Thyroid gland (tissue), 4 donors: ENCODE measurements at regions not wholly inside any gene's neighbourhood (a gene's known extent, or its start where the extent isn't known, plus 50 kb on each side); places are given as distances from the start of the nearest gene placed in this dataset.
A peak's percentile ranks its signal among the peaks of the same experiment; 100 is the strongest.

Experiments
- DNase-seq, 2 donors: peaks; one replicate each; pipeline ENCODE4 v3.0.0-alpha.2; 2019
- H3K27ac ChIP-seq, 3 donors: fragments of 200-600 bp; sonication (generic); 1 replicate in 2 of 3; 2 replicates in 1 of 3; pipeline ENCODE4 v1.5.1; 2016 to 2019; ENCODE audit warnings: mild to moderate bottlenecking in 1 of 3, moderate library complexity in 1 of 3
- H3K27me3 ChIP-seq: fragments of 200-600 bp; sonication (generic); one replicate; pipeline ENCODE4 v1.5.1; 2019
- H3K36me3 ChIP-seq, 2 donors: fragments of 200-600 bp; sonication (generic); one replicate each; pipeline ENCODE4 v1.5.1; 2016 to 2019
- H3K4me1 ChIP-seq, 2 donors: fragments of 200-600 bp; sonication (generic); one replicate each; pipeline ENCODE4 v1.5.1; 2017 to 2019
- H3K4me3 ChIP-seq, 3 donors: fragments of 200-600 bp; sonication (generic); replicated peaks in 1 of 3; 1 replicate in 2 of 3; 2 replicates in 1 of 3; pipeline ENCODE4 v1.5.1; 2016; ENCODE audit warnings: mild to moderate bottlenecking in 1 of 3
- H3K9me3 ChIP-seq: fragments of 200-600 bp; sonication (generic); one replicate; pipeline ENCODE4 v1.5.1; 2017
- POLR2A ChIP-seq, 2 donors: fragments of 450-650 bp; IDR thresholded peaks; one replicate each; pipeline ENCODE4 v1.6.1; 2017; ENCODE audit warnings: antibody characterized with exemption in 2 of 2, mild to moderate bottlenecking in 2 of 2, moderate library complexity in 1 of 2
- WGBS, 2 donors: methylation state at CpG; one replicate each; pipeline ENCODE4 v1.1.5; 2017; 5-methylcytosine and 5-hydroxymethylcytosine counted together
- intact Hi-C: fragments of 100-400 bp; cut with DNase I; formaldehyde crosslinking; loops from one replicate; pipeline ENCODE4 v1.15.1; 2023
- TF ChIP-seq, protein P1 (sequence below), 6 experiments: fragments of 200-600 bp in 3 of 6; fragments of 450-650 bp in 3 of 6; sonication (generic) in 3 of 6; IDR thresholded peaks; one replicate each; pipeline ENCODE4 v1.5.1; 2016 to 2019; ENCODE audit warnings: antibody characterized with exemption in 6 of 6, mild to moderate bottlenecking in 2 of 6, inconsistent platforms in 1 of 6, moderate library complexity in 1 of 6

DNA sequence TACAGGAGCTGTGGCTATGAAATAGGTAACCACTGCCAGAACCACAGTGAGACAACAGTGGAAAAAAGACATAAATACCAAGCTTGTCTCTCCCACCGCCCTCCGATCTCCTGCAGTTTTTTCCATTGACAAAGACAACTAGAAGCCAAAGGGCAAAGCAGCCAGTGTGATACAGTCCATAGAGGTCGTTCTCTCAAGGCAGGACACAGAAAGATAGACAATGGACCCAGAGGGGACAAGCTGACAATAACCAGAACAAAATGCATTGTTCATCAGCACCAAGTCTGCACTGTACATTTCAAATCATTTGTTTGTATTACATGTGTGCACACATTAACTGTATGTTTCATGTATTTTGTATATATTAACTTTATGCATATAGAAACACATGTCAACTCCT, 233.0 kb upstream of the NOL4 start:
- intact Hi-C loops, result no loop called here
- TF ChIP-seq POLR2A (IDR thresholded peaks at IDR 0.05), result no peak
- TF ChIP-seq, protein P1, sequence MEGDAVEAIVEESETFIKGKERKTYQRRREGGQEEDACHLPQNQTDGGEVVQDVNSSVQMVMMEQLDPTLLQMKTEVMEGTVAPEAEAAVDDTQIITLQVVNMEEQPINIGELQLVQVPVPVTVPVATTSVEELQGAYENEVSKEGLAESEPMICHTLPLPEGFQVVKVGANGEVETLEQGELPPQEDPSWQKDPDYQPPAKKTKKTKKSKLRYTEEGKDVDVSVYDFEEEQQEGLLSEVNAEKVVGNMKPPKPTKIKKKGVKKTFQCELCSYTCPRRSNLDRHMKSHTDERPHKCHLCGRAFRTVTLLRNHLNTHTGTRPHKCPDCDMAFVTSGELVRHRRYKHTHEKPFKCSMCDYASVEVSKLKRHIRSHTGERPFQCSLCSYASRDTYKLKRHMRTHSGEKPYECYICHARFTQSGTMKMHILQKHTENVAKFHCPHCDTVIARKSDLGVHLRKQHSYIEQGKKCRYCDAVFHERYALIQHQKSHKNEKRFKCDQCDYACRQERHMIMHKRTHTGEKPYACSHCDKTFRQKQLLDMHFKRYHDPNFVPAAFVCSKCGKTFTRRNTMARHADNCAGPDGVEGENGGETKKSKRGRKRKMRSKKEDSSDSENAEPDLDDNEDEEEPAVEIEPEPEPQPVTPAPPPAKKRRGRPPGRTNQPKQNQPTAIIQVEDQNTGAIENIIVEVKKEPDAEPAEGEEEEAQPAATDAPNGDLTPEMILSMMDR (IDR thresholded peaks at IDR 0.05), result no peak

DNA sequence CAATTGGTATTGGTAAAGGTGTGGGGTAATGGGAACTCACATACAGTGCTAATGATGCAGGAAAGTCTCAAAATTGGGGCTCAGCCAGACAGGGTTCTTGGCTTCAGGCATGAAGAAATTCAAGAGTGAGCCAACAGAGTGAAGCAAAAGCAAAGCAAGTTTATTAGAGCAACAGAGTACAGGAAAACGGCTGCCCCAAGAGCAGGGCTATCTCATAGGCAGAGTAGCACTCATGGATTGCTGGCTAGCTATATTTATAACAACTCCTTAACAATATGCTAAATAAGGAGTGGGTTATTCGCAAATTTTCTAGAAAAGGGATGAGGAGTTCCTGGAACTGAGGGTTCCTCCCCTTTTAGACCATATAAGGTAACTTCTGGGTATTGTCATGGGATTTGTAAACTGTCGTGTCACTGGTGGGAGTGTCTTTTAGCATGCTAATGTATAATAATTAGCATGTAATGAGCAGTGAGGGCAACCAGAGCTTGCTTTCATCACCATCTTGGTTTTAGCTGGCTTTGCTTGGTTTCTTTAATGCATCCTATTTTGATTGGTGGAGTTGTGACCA, 233.8 kb upstream of the NOL4 start:
- Histone ChIP-seq H3K4me1 (peaks cover 0 to 3% of the 10 kb centered on the region in 2 donors), H3K36me3 (no peaks in the 10 kb centered on the region), H3K9me3 (no peaks in the 10 kb centered on the region), H3K27ac (no peak overlapping the region), H3K27me3 (no peaks in the 10 kb centered on the region), H3K4me3 (no peak overlapping the region)
- WGBS, 2 donors, result 60 to 63% methylated on average over 3 of the region's 3 CpGs
- TF ChIP-seq, protein P1 (IDR thresholded peaks at IDR 0.05), result no peak
- TF ChIP-seq POLR2A (IDR thresholded peaks at IDR 0.05), result no peak
- peak; percentile 39 to 58 for DNase-seq
- intact Hi-C loops, result no loop called here

More for the DNA sequence above, 233.0 kb upstream of the NOL4 start:
- DNase-seq, result no peak
- WGBS, 2 donors, result 87 to 91% methylated on average over 3 of the region's 3 CpGs
- H3K4me1 ChIP-seq, result peaks cover 0 to 3% of the 10 kb centered on the region in 2 donors
- no peak overlapping the region for H3K27ac ChIP-seq
- no peaks in the 10 kb centered on the region for H3K27me3 ChIP-seq
- H3K9me3 ChIP-seq, result no peaks in the 10 kb centered on the region
- no peak overlapping the region for H3K4me3 ChIP-seq
- no peaks in the 10 kb centered on the region for H3K36me3 ChIP-seq

DNA sequence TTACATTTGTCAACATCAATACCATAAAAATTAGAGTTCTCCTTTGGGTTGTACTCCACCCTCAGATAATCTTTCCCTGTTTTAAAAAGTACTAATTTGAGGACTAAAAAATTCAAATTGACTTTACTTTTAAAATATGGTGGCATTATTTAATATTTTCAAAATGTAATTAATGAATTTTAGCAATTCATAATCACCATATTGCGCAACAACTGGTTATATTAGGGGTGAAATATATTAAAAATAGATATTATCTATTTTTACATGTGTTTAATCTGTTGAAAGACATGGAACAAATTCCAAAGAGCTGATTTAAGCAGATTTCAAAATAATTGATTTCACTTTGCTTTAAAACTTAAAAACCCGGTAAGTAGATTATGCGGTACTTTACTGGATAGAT, 236.6 kb upstream of the NOL4 start:
- no peaks in the 10 kb centered on the region for H3K9me3 ChIP-seq
- 78 to 85% methylated on average over 3 of the region's 3 CpGs for WGBS, 2 donors
- no peaks in the 10 kb centered on the region for H3K27me3 ChIP-seq
- no peak for TF ChIP-seq POLR2A (IDR thresholded peaks at IDR 0.05)
- TF ChIP-seq, protein P1 (IDR thresholded peaks at IDR 0.05), result no peak
- no peak overlapping the region for H3K4me3 ChIP-seq
- peaks cover 0 to 3% of the 10 kb centered on the region in 2 donors for H3K4me1 ChIP-seq
- DNase-seq, result no peak
- no peak overlapping the region for H3K27ac ChIP-seq
- H3K36me3 ChIP-seq, result no peaks in the 10 kb centered on the region
- intact Hi-C loops, result no loop called here

DNA sequence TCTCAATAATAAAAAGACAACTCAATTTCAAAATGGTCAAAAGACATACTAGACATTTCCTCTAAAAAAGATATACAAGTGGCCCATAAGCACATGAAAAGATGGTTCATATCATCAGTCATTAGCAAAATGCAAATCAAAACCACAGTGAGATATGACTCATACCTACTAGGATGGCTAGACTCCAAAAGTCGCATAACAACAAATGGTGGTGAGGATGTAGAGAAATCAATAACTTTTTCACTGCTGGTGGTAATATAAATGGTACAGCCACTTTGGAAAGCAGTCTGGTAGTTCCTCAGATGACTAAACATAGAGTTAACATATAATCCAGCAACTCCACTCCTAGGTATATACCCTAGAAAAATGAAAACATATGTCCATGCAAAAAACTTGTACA, 242.3 kb upstream of the NOL4 start:
- Histone ChIP-seq H3K9me3 (no peaks in the 10 kb centered on the region), H3K36me3 (no peaks in the 10 kb centered on the region), H3K27me3 (no peaks in the 10 kb centered on the region), H3K27ac (no peak overlapping the region), H3K4me3 (no peak overlapping the region), H3K4me1 (no peaks in the 10 kb centered on the region)
- TF ChIP-seq, protein P1 (IDR thresholded peaks at IDR 0.05), result no peak
- TF ChIP-seq POLR2A (IDR thresholded peaks at IDR 0.05), result no peak
- intact Hi-C loops, result no loop called here
- 81 to 95% methylated on average over 1 of the region's 1 CpG for WGBS, 2 donors
- no peak for DNase-seq

GRCh38 chr18:34480162-34480700, 229.9 kb upstream of the DTNA start:
- DNase-seq, result no peak
- Histone ChIP-seq H3K36me3 (no peaks in the 10 kb centered on the region), H3K4me3 (no peak overlapping the region), H3K27me3 (no peaks in the 10 kb centered on the region), H3K4me1 (no peaks in the 10 kb centered on the region), H3K27ac (no peak overlapping the region), H3K9me3 (no peaks in the 10 kb centered on the region)
- intact Hi-C loops, result no loop called here
- TF ChIP-seq POLR2A (IDR thresholded peaks at IDR 0.05), result no peak
- TF ChIP-seq, protein P1 (IDR thresholded peaks at IDR 0.05), result no peak
- WGBS, 2 donors, result 67 to 71% methylated on average over 4 of the region's 4 CpGs
